ENCODE measurements at regions not wholly inside any gene's neighbourhood (a gene's known extent, or its start where the extent isn't known, plus 50 kb on each side); places are given as distances from the start of the nearest gene placed in this dataset.

GRCh38 chr1:119191325-119191724 is 50.9 kb upstream of the WARS2 start:
- no peaks in the 10 kb centered on the region for H3K36me3 ChIP-seq (ENCODE audit: control insufficient read depth in 1 of 2, insufficient read depth in 2 of 2, low read length in 2 of 2)
- intact Hi-C loops (cut with micrococcal nuclease), result no loop called here
- ChIA-PET CTCF (no interaction called here), RAD21 (ENCODE audit: low non-redundant PET in 1 of 2, low total read pairs in 2 of 2, uncharacterized antibody in 2 of 2, unreplicated experiment in 2 of 2) (no interaction called here), POLR2A (no interaction called here)
- no peaks in the 10 kb centered on the region for H3K27me3 ChIP-seq (ENCODE audit: insufficient read depth, low read length)
- no TSS peak for BruUV-seq (replicated peaks)
- ATAC-seq (no peak), DNase-seq (ENCODE audit: low read depth, low spot score) (no peak)
- H3K9me3 ChIP-seq (ENCODE audit: control insufficient read depth in 1 of 2, insufficient read depth in 1 of 2, low read depth in 1 of 2, low read length in 2 of 2), result no peaks in the 10 kb centered on the region
- no peak overlapping the region for H3K4me2 ChIP-seq (ENCODE audit: low read length)
- no peaks in the 10 kb centered on the region for H3K79me2 ChIP-seq (ENCODE audit: insufficient read depth, low read length)
- no peak overlapping the region for H3K27ac ChIP-seq (ENCODE audit: low read depth, low read length)
- no peaks in the 10 kb centered on the region for H3K4me1 ChIP-seq (ENCODE audit: control insufficient read depth in 1 of 2, insufficient read depth in 2 of 2, low read length in 2 of 2)
- no peaks in the 10 kb centered on the region for H3K9me2 ChIP-seq (ENCODE audit: insufficient read depth)
- no peaks in the 10 kb centered on the region for H4K20me1 ChIP-seq (ENCODE audit: insufficient read depth)
- H3K9ac ChIP-seq (ENCODE audit: low read length), result no peak overlapping the region
- no peak overlapping the region for H2AFZ ChIP-seq (ENCODE audit: low read depth, low read length, poor library complexity, severe bottlenecking)
- TF ChIP-seq ZFX (IDR thresholded peaks at IDR 0.05) (no peak), RAD21 (IDR thresholded peaks at IDR 0.05; ENCODE audit: low read depth) (no peak), YY1 (IDR thresholded peaks at IDR 0.05; ENCODE audit: extremely low read depth, insufficient replicate concordance, low read depth, low read length) (no peak), FOSL1 (IDR thresholded peaks at IDR 0.05; ENCODE audit: low read depth) (no peak), ZBTB33 (IDR thresholded peaks at IDR 0.05; ENCODE audit: extremely low read depth, insufficient replicate concordance, low read length) (no peak), EZH2 (IDR thresholded peaks at IDR 0.05) (no peak), EGR1 (IDR thresholded peaks at IDR 0.05; ENCODE audit: low read depth) (no peak), MAX (IDR thresholded peaks at IDR 0.05) (no peak), CEBPB (IDR thresholded peaks at IDR 0.05; ENCODE audit: low read depth) (no peak)
- no peak overlapping the region for H3K4me3 ChIP-seq (replicated peaks in 1 of 2; ENCODE audit: low read depth in 1 of 2, low read length in 2 of 2)

Measured in HCT116 (cell line).